AG09319 (cell line): ENCODE measurements at regions not wholly inside any gene's neighbourhood (a gene's known extent, or its start where the extent isn't known, plus 50 kb on each side); places are given as distances from the start of the nearest gene placed in this dataset.

Experiments used
- DNase-seq: peaks from one replicate; pipeline ENCODE4 v3.0.0-alpha.2; 2010; ENCODE audit warnings: low read depth; ENCODE audit errors: extremely low read depth
- TF ChIP-seq, protein P1 (sequence below): IDR thresholded peaks from 2 replicates; pipeline ENCODE4 v1.5.1; 2011; ENCODE audit warnings: low read depth, mild to moderate bottlenecking, inconsistent platforms, low read length, moderate library complexity

DNA sequence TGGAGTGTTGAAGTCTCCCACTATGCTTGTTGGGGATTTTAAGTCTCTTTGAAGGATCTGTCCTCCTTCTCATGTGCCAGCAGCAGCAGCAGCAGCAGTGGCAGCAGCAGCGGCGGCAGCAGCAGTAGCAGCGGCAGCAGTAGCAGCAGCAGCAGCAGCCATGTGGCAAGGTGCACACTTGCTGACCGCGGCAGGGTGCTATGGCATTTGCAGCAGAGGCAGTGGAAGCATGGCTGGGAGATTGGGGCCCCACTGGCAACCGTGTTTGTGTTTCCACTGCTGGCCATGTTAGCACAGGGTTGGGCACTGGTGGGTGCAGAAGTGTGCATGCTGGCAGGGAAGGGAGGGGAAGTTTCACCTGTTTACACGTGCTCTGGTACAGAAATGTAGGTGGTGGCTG, 280.1 kb downstream of the NUP35 start:
- DNase-seq: no peak
- TF ChIP-seq, protein P1, sequence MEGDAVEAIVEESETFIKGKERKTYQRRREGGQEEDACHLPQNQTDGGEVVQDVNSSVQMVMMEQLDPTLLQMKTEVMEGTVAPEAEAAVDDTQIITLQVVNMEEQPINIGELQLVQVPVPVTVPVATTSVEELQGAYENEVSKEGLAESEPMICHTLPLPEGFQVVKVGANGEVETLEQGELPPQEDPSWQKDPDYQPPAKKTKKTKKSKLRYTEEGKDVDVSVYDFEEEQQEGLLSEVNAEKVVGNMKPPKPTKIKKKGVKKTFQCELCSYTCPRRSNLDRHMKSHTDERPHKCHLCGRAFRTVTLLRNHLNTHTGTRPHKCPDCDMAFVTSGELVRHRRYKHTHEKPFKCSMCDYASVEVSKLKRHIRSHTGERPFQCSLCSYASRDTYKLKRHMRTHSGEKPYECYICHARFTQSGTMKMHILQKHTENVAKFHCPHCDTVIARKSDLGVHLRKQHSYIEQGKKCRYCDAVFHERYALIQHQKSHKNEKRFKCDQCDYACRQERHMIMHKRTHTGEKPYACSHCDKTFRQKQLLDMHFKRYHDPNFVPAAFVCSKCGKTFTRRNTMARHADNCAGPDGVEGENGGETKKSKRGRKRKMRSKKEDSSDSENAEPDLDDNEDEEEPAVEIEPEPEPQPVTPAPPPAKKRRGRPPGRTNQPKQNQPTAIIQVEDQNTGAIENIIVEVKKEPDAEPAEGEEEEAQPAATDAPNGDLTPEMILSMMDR: no peak

DNA sequence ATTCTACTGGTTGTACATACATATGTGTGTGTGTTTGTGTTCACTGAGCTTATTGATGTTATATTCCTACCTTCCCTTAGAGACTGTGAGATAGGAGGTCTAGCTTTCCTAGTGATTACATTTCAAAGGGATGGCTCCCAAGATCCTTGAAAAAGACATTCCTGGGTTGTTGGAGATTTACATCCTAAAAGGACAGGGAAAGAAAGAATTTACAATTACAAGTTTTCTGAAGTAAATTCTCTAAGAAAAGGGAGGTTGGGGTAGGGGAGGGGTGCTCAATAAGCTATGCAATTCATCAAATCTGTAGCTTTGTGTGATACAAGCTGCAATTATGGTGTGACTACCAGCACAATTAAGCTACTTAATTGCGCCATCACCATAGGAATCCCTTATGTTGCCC, 284.3 kb downstream of the NUP35 start:
- DNase-seq: no peak
- TF ChIP-seq, protein P1: no peak

DNA sequence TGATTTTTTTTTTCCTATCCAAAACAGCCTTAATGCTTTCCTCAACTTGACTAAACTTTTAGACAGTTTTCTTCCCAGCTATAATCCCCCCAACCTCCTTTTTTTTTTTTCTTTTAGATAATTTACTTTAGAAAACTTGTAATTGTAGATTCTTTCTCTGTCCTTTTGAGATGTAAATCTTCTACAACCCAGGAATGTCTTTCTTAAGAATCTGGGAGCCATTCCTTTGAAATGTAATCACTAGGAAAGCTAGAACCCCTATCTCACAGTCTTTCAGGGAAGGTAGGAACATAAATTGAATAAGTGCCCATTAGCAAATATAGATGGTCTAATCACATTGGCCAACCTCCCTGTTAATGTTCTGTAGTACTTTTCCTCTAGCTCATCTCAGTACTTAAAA, 285.4 kb downstream of the NUP35 start:
- TF ChIP-seq, protein P1: no peak
- no peak for DNase-seq

DNA sequence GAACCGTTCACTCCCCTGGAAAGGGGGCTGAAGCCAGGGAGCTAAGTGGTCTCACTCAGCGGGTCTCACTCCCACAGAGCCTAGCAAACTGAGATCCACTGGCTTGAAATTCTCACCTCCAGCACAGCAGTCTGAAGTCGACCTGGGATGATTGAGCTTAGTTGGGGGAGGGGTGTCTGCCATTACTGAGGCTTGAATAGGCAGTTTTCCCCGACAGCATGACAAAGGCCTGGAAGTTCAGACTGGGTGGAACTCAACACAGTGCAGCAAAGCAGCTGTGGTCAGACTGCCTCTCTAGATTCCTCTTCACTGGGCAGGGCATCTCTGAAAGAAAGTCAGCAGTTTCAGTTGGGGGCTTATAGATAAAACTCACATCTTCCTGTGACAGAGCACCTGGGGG, 292.5 kb downstream of the NUP35 start:
- TF ChIP-seq, protein P1: no peak
- no peak for DNase-seq

DNA sequence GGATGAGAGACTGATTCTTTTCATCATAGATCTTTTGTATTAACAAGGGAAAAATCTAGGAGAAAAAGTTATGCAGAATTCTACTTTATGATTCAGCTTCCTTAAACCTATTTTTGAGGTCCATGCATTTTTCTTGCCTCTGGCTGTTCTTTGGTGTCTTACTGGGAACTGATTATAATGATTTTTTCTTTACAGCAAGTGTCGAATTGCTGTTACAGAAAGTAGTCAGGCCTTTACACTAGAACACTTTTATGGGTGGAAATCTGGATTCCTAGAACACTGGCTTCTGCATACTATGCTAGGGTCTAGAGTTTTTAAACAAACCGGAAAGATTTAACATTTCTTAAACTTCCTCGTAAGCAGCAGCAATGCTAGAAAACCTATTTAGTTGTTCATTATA, 302.6 kb downstream of the NUP35 start:
- DNase-seq: no peak
- TF ChIP-seq, protein P1: no peak

DNA sequence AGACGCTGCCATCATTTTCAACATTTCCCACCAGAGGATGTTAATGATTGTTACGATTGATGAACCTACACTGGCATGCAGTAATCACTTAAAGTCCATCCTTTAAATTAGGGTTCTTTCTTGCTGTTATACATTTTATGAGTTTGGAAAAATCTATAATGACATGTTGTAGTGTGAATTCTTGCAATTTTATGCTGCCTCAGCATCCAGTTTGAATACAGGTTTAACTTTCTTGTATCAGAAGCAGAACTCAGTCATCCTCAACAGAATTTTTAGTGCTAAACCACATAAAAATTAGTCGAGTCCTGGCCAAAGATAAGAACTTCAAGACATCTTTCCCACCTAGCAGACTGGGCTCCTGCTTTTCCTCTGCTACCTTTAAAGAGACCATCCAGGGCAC, 303.3 kb downstream of the NUP35 start:
- DNase-seq: no peak
- TF ChIP-seq, protein P1: no peak

DNA sequence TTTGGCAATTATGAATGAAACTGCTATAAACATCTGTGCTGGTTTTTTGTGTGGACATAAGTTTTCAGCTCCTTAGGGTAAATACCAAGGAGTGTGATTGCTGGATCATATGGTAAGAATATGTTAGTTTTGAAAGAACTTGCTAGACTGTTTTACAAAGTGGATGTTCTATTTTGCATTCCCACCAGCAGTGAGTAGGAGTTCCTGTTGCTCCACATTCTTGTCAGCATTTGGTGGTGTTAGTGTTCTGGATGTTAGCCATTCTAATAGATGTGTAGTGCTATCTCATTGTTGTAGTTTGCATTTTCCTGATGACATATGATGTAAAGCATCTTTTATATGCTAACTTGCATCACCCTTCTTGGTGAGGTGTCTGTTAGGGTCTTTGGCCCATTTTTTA, 304.6 kb downstream of the NUP35 start:
- TF ChIP-seq, protein P1: no peak
- DNase-seq: no peak

DNA sequence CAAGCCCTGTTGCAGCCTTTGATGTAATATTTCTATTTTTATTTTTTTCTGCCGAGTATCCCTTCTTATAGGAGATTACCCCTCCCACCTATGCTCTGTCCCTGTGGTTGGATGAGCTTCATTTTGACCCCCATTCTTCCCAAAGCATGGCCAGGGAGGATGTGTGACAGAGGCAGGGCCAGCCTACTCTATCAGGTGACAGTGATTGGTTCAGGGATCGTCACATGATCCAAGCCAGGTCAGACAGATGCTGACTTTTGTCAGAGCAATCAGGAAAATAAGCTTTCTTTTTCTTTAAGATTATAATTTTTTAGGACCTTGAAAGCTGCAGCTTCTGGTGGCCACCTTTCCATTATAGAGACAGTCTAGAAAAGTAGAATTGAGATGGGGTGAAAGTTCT, 314.3 kb downstream of the NUP35 start:
- TF ChIP-seq, protein P1: no peak
- no peak for DNase-seq
